ENCODE measurements at regions not wholly inside any gene's neighbourhood (a gene's known extent, or its start where the extent isn't known, plus 50 kb on each side); places are given as distances from the start of the nearest gene placed in this dataset.

- TF ChIP-seq, protein P1, sequence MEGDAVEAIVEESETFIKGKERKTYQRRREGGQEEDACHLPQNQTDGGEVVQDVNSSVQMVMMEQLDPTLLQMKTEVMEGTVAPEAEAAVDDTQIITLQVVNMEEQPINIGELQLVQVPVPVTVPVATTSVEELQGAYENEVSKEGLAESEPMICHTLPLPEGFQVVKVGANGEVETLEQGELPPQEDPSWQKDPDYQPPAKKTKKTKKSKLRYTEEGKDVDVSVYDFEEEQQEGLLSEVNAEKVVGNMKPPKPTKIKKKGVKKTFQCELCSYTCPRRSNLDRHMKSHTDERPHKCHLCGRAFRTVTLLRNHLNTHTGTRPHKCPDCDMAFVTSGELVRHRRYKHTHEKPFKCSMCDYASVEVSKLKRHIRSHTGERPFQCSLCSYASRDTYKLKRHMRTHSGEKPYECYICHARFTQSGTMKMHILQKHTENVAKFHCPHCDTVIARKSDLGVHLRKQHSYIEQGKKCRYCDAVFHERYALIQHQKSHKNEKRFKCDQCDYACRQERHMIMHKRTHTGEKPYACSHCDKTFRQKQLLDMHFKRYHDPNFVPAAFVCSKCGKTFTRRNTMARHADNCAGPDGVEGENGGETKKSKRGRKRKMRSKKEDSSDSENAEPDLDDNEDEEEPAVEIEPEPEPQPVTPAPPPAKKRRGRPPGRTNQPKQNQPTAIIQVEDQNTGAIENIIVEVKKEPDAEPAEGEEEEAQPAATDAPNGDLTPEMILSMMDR (IDR thresholded peaks at IDR 0.05): no peak
- TF ChIP-seq EP300 (IDR thresholded peaks at IDR 0.05): no peak
- TF ChIP-seq POLR2AphosphoS5 (IDR thresholded peaks at IDR 0.05): no peak
Observed at GRCh38 chr2:8573234-8573941, 108.5 kb upstream of the ID2 start.

Measured in esophagus muscularis mucosa (tissue), 4 donors.